PC-3 (cell line): ENCODE measurements at regions not wholly inside any gene's neighbourhood (a gene's known extent, or its start where the extent isn't known, plus 50 kb on each side); places are given as distances from the start of the nearest gene placed in this dataset.

ENCODE experiments used
- CTCF ChIP-seq: fragments of 300-600 bp; sonication (generic); conservative IDR thresholded peaks from 2 replicates; pipeline ENCODE4 v1.5.1; 2017; ENCODE audit warnings: antibody characterized with exemption, low read depth, mild to moderate bottlenecking, low read length
- EZH2 ChIP-seq: fragments of 300-600 bp; sonication (generic); IDR thresholded peaks from one replicate; pipeline ENCODE4 v1.6.1; 2017; ENCODE audit warnings: antibody characterized with exemption, mild to moderate bottlenecking, low read length; ENCODE audit not compliant: unreplicated experiment

- no peak for TF ChIP-seq CTCF
- no peak for TF ChIP-seq EZH2
These were observed 203.9 kb upstream of the DTNA start for GRCh38 chr18:34506198-34506597.
